ENCODE measurements at regions not wholly inside any gene's neighbourhood (a gene's known extent, or its start where the extent isn't known, plus 50 kb on each side); places are given as distances from the start of the nearest gene placed in this dataset.

- no peak for DNase-seq (ENCODE audit: low read depth)
- TF ChIP-seq MAX (IDR thresholded peaks at IDR 0.05; ENCODE audit: low read depth, low read length) (no peak), POLR2A (IDR thresholded peaks at IDR 0.05; ENCODE audit: extremely low read depth, insufficient read length) (no peak), CTCF (IDR thresholded peaks at IDR 0.05; ENCODE audit: low read depth, low read length) (no peak)
Observed at GRCh38 chr13:83538636-83539035, 343.6 kb downstream of the SLITRK1 start.

GRCh38 chr13:83536941-83537340, 345.3 kb downstream of the SLITRK1 start:
- no peak for DNase-seq (ENCODE audit: low read depth)
- TF ChIP-seq CTCF (IDR thresholded peaks at IDR 0.05; ENCODE audit: low read depth, low read length) (no peak), MAX (IDR thresholded peaks at IDR 0.05; ENCODE audit: low read depth, low read length) (no peak), POLR2A (IDR thresholded peaks at IDR 0.05; ENCODE audit: extremely low read depth, insufficient read length) (no peak), MYC (IDR thresholded peaks at IDR 0.05; ENCODE audit: low read depth, low read length) (no peak)
- H3K4me3 ChIP-seq (ENCODE audit: low read depth, low read length) = no peak overlapping the region

More at GRCh38 chr13:83538636-83539035, 343.6 kb downstream of the SLITRK1 start:
- no peak overlapping the region for H3K4me3 ChIP-seq (ENCODE audit: low read depth, low read length)

- H3K4me3 ChIP-seq (ENCODE audit: low read depth, low read length) = no peak overlapping the region
- TF ChIP-seq MAX (IDR thresholded peaks at IDR 0.05; ENCODE audit: low read depth, low read length) = no peak
- no peak for TF ChIP-seq POLR2A (IDR thresholded peaks at IDR 0.05; ENCODE audit: extremely low read depth, insufficient read length)
- no peak for TF ChIP-seq MYC (IDR thresholded peaks at IDR 0.05; ENCODE audit: low read depth, low read length)
- TF ChIP-seq CTCF (IDR thresholded peaks at IDR 0.05; ENCODE audit: low read depth, low read length) = no peak
- no peak for DNase-seq (ENCODE audit: low read depth)
Observed at GRCh38 chr13:83536153-83536552, 346.1 kb downstream of the SLITRK1 start.

GRCh38 chr13:83532809-83533208, 349.5 kb downstream of the SLITRK1 start:
- H3K4me3 ChIP-seq (ENCODE audit: low read depth, low read length) = no peak overlapping the region
- TF ChIP-seq MAX (IDR thresholded peaks at IDR 0.05; ENCODE audit: low read depth, low read length) (no peak), MYC (IDR thresholded peaks at IDR 0.05; ENCODE audit: low read depth, low read length) (no peak), POLR2A (IDR thresholded peaks at IDR 0.05; ENCODE audit: extremely low read depth, insufficient read length) (no peak), CTCF (IDR thresholded peaks at IDR 0.05; ENCODE audit: low read depth, low read length) (no peak)
- DNase-seq (ENCODE audit: low read depth) = no peak

GRCh38 chr13:83531022-83531421, 351.3 kb downstream of the SLITRK1 start:
- H3K4me3 ChIP-seq (ENCODE audit: low read depth, low read length) = no peak overlapping the region
- TF ChIP-seq CTCF (IDR thresholded peaks at IDR 0.05; ENCODE audit: low read depth, low read length) (no peak), MYC (IDR thresholded peaks at IDR 0.05; ENCODE audit: low read depth, low read length) (no peak), MAX (IDR thresholded peaks at IDR 0.05; ENCODE audit: low read depth, low read length) (no peak), POLR2A (IDR thresholded peaks at IDR 0.05; ENCODE audit: extremely low read depth, insufficient read length) (no peak)

GRCh38 chr13:83516781-83517180, 365.5 kb downstream of the SLITRK1 start:
- DNase-seq (ENCODE audit: low read depth) = no peak
- TF ChIP-seq POLR2A (IDR thresholded peaks at IDR 0.05; ENCODE audit: extremely low read depth, insufficient read length) = no peak
- no peak for TF ChIP-seq MYC (IDR thresholded peaks at IDR 0.05; ENCODE audit: low read depth, low read length)
- TF ChIP-seq CTCF (IDR thresholded peaks at IDR 0.05; ENCODE audit: low read depth, low read length) = no peak
- TF ChIP-seq MAX (IDR thresholded peaks at IDR 0.05; ENCODE audit: low read depth, low read length) = no peak
- H3K4me3 ChIP-seq (ENCODE audit: low read depth, low read length) = no peak overlapping the region

More at GRCh38 chr13:83531022-83531421, 351.3 kb downstream of the SLITRK1 start:
- DNase-seq (ENCODE audit: low read depth) = no peak
